HG02943 (cell line): ENCODE measurements at regions not wholly inside any gene's neighbourhood (a gene's known extent, or its start where the extent isn't known, plus 50 kb on each side); places are given as distances from the start of the nearest gene placed in this dataset.
"Not testable (repeated sequence)": the region's sequence is repeated elsewhere in the genome, so short reads cannot be mapped to it uniquely, and the experiment has no call there.

Source experiments
- ATAC-seq: cut with Tn5 transposase; IDR thresholded peaks from one replicate; pipeline ENCODE4 v1.9.1; 2021; ENCODE audit warnings: mild to moderate bottlenecking, low read depth, moderate library complexity; ENCODE audit not compliant: unreplicated experiment

DNA sequence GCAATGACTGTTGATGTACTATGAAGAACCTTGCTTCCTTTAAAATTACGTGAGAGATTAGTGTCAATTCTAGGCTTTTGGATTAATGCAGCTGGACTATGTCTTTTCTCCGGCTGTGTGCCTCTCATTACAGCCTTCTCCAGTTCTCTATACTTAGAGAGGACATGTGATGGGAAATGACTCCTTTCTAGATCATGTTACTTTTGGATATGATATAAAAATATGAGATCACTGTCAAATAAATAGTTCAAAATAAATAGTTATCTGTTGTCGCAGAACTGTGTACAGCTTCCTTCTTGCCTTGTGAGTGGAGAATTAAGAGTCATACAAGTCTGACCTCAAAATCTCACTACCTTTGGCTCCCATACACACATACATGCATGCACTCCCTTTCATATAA is 592.4 kb downstream of the DIPK2A start:
- ATAC-seq: no peak

DNA sequence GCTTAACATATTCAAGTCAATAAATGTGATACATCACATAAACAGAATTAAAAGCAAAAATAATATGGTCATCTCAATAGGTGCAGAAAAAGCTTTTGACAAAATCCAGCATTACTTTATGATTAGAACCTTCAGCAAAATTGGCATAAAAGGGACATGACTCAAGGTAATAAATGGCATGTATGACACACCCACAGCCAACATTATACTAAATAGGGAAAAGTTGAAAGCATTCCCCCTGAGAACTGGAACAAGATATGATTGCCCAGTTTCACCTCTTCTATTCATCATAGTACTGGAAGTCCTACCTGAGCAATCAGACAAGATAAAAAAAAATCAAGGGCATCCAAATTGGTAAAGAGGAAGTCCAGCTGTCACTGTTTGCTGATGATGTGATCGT is 594.7 kb downstream of the DIPK2A start:
- ATAC-seq: no peak

DNA sequence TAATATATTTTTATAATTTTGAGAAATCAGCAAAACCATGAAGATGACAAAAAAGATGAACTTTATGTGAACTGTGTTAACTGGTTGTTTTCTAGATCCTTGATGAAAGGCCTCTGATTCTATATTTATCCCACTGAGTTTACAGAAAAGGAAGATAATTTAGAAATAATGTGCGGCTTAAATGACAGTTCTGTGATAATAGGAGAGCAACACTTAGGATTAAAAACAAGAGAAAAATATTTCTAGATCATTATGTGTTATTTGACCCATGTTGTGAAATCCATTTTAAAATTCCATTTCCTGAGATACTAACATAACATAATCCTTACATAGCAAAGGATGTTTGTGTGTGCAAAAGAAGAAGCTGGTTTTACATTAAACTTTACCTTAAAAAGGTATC is 598.0 kb downstream of the DIPK2A start:
- no peak for ATAC-seq

DNA sequence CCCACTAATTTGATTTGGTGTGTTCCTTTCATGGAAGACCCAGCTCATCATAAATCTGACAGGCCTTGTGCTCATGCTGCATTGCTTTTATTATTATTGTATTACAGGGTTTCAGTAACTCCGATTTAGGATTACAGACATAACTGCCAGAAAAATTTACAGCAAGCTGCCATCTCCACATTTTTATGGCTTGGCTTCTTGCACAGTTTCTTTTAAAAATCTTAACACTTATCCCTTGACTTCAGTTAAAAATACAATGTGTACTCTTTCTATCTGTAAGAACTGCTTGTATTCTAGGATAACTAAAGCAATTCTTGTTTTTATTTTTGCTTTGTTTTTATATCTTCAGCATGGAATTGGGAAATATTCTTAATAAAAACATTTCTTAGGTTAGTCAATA is 612.2 kb downstream of the DIPK2A start:
- no peak for ATAC-seq

DNA sequence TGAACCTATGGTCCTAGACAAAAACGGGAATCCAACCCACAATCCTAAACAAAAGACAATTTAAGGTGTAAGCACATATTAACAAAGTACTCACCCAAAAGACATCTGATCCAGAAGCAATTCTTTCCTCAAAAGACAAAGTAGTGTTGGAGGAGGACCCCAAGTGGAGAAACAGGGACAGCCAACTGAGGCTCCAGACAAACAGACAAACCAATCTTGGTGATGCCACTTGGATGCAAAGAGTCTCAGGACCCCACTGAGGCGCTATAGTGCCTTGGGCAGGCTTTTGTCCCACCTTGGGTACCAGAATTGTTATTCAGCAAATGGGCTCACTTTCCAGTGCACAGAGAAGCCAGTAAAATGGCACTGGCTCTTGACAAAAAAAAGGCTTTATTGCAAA is 613.8 kb downstream of the DIPK2A start:
- no peak for ATAC-seq

DNA sequence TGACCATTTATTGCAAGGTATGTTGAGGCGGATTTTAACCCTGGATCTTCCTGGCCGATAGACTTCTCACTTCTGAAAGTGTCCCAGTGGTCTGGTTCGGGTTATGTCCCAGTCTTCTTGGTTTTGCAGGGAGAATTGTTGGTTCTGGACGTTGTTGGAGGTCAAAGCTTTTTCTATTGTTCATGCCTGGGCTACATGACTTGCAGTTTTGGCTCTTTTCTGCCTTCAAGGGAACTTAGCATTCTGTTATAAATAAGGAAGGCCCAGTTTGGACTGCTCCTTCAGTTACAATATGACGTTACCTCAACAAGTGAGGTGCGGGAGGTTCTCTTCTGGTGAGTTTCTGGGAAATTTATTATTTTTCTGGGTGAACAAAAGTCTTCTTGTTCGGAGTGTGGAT is 614.3 kb downstream of the DIPK2A start:
- no peak for ATAC-seq

DNA sequence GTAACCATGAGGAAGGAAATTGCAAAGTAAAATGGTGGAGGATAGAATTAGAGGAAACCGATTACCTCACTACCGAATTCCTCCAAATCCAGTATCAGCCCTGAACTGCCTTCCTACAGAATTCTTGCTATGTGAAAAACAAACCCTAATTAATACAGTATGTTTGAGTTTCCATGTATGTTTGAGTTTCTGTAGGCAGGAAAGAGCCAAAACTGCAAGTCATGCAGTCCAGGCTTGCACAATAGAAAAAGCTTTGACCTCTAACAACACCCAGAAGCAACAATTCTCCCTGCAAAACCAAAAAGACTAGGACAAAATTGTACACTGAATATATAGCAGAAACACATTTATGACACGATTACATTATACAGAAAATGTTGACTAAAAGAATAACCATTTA is 614.8 kb downstream of the DIPK2A start:
- ATAC-seq: no peak

DNA sequence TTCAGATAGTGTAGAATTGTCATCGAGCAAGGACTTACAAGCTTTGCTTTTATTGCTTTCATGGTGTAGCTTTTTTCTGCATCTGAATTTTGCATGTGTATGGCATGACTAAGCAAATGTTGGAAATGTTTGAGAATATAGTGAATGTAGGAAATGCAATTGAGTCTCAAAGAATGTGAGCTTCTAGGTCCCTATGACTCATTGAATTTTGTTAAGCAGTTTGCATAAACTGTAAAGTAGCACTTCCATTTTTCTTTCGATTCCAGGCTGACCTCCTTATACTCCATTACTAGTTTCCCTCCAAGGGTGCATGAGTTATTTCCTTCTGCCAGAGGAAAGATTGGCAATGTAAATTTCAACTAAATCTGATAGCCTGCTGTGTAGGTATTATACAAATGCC is 619.2 kb downstream of the DIPK2A start:
- no peak for ATAC-seq

DNA sequence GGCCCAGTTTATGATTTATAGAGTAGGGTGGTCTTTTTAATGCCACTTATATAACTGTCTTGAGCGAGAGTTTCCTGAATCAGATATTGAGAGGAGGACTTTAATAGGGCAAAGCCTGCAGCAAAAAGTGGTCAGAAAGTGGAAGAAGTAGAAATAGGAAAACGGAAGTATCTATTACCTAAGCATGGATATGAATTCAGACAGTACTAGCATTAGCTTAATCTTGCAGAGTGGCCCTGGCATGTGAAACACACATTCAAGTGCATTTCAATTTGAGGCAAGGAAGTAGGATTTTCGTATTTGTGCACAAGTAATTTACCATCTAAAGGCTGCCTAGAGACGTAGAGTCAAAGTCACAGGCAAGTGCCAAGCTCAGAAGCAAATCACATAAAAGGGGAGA is 622.3 kb downstream of the DIPK2A start:
- no peak for ATAC-seq

DNA sequence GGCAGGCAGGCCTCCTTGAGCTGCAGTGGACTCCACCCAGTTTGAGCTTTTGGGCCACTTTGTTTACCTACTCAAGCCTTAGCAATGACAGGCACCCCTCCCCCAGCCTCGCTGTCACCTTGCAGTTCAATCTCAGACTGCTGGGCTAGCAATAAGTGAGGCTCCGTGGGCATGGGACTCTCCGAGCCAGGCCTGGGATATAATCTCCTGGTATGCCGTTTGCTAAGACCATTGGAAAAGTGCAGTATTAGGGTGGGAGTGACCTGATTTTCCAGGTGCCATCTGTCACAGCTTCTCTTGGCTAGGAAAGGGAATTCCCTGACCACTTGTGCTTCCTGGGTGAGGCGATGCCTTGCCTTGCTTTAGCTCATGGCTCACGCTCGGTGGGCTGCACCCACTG is 648.6 kb downstream of the DIPK2A start:
- ATAC-seq: not testable (repeated sequence)

DNA sequence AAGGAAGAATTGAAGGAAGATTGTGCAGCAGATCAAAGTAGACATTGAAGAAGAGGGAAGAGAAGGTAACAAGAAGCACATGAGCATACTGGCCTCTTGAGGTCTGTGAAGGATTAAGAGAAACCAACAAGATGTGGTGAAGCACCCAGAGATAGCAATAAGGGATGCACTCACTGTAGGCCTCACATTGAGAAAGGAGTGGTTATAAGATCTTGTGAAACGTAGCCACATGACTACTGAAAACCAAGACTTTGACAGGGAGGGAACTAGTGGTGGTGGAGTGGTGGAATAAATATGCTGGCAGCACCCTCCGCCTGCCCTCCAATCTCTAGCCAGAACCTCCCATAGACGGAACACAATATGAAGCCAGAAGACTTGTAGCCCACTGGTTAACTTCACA is 651.2 kb downstream of the DIPK2A start:
- no peak for ATAC-seq

DNA sequence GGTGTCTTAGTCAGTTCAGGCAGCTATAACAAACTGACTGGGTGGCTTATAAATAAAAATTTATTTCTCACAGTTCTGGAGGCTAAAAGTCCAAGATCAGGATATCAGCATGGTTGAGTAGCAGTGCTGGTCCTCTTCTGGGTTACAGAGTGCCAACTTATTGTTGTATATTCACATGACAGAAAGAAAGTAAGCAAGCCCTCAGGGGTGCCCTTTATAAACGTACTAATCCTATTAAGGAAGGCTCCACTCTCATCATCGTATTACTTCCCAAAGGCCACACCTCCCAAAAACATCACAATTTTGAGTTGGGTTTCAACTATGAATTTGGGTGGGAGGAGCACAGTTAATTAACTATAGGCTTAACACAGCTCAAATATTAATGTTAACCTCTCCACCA is 653.0 kb downstream of the DIPK2A start:
- ATAC-seq: no peak

DNA sequence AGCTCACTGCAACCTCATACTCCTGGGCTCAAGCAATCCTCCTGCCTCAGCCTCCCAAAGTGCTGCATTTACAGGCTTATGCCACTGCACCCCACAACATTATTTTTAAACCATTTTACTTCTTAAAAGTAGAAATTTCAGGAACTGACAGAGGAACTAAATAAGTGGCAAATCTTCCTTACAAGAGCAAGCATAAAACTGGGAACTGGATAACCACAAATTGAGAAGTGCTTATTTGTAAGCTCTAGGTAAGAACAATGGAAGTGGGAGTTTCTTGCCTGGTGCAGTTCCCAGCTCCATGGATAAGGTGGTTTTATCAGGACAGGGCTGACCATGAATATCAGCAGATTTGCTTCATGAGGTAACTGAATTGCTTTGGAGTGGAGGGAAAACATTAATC is 655.2 kb downstream of the DIPK2A start:
- ATAC-seq: no peak

DNA sequence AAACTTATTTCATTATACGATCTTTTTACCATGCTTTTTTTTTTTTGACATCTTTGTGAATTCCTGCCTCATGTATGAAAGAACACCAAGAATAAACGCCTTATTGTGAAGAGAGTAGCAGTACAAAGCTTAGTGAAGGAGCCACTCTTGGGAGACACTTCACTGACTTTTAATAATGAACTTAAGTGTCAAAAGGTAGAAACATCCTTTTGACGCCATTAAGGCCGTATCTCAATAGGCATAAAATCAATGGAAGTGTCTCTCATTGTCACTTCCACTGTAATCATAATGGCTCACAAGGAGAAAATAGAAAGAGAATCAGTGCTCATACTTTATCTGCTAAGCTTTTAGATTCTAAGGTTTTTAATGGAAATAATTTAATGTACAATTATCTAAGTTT is 657.8 kb downstream of the DIPK2A start:
- no peak for ATAC-seq

DNA sequence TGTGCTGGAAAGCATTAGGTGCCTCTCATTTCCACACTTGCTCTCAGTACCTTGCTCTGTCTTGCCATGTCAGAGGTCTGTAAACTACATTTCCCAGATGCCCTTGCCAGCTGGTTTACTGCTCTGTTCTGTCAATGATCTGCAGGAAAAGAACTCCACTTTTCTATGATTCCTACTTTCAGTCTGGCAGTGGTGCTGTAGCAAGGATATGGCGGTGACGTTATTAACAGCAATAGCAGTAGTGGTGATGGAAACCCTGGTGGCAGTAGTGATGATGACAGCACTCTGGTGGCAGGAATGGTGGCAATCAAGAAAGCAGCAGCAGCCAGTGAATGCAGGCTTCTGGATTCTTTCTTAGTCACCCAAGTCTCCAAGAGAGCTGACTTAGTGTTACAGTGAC is 665.2 kb downstream of the DIPK2A start:
- no peak for ATAC-seq

DNA sequence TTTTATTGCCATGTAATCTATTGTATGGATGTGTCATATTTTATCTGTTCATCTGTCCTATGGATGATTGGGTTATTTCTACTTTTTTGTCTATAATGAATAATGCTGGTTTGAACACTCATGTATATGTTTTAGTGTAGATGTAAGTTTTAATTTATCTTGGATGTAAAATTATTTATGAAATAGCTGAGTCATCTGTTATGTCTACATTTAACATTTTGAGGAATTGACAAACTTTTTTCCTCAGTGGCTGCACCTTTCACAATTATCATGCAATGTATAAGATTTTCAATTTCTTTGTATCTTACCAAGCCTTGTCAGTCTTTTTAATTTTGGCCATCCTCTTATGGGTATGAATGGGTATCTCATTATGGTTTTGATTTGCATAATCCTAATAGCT is 666.4 kb downstream of the DIPK2A start:
- no peak for ATAC-seq

DNA sequence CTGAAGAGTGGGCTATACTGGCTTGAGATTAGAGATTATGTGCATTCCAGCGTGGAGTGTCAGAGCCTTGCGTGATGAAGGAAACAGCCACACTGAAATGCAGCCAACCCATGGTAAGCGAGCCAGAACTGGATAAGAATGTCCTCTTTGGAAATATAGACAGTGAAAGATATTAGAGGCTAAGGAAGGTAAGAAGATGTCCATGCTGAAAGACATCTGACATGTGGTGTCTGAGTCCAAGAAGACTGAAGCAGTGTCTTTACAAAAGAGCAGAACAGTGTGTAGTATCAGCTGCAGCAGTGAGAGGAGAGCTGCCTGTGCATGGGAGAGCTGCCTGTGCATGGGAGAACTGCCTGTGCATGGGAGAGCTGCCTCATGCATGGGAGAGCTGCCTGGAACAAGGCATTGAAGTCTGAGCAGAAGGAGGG is 672.2 kb downstream of the DIPK2A start:
- ATAC-seq: no peak

DNA sequence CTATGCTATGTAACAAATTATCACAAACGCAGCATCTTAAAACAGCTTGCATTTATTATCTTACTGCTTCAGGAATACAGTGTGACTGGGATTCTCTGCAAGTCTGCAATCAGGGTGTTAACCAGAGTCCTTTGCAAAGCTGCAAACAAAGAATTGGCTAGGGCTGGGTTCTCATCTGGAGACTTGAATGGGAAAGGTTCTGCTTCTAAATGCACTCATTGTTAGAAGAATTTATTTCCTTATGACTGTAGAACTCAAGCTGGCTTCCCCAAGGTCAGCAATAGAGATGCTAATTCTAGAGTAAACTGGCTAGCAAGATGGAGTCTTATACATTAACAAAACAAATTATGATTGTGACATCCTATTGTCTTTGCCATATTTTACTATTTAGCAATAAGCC is 673.7 kb downstream of the DIPK2A start:
- no peak for ATAC-seq

DNA sequence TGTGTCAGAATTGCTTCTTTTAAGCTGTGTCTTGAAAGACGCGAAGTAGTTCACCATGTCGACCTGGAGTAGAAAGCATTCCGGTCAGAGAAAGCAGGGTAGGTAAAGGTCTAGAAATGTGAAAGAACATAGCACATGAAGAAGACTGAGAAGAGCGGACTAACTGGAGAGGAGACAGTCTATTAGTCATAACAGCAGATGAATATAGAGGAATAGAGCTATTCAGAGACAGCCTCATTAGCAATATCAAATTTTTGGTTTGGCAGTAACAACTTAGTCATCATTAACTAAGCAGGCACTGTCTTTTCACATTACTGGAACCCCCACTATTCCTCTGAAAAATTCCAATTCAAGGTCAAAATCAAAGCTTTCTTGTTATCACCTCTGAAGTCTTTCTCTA is 678.8 kb downstream of the DIPK2A start:
- ATAC-seq: no peak

DNA sequence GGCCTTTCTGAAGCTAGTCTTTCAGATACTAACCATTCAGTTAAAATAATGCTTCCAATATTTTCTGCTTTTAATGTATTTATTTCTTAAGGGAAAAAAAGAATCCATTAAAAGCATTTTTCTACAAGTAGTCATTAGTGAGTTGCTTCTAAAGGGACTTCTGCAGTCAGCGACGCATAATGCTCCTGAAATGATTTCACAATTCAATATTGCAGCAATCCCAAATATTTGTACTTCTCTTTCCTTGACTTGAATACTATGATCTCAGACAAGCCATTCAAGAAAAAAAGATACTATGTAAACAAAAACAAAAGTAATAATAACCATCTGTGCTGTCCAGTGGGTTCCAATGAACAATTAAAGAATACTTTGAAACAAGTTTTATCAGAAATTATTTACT is 681.0 kb downstream of the DIPK2A start:
- no peak for ATAC-seq

DNA sequence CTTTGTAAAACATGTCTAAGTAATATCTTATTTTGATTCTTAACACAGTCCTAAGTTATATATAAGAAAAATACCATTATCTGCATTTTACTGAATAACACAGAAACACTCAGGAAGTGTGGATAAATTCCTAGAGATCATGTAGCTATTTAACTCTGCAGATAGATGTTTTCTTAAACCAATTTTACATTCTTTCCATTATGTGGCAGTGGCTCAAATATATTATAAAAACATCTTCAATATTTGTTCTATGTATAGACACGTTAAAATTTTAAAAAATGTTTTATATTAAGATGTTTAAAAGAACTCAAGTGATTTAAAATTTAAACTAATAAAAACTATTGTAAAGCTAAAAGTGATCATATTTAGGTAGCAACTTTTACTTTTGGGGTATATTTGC is 683.8 kb downstream of the DIPK2A start:
- ATAC-seq: no peak

DNA sequence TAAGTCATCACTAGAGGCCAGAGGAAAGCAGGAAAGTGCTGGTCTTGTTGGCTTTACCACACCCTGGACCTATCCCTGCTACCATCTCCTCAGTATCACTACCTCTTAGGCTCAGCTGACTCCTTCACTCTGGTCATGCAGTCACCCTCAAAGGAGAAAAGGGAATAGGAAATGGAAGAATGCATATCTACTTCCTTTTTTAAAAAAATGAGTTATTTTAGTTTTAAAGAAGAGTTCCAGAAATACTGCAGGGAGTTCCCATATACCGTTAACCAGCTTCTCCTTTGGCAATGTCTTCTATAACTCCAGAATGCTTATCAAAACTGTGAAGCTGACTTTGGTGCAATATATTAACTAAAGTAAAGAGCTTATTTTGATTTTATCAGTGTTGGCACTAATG is 688.6 kb downstream of the DIPK2A start:
- ATAC-seq: no peak

DNA sequence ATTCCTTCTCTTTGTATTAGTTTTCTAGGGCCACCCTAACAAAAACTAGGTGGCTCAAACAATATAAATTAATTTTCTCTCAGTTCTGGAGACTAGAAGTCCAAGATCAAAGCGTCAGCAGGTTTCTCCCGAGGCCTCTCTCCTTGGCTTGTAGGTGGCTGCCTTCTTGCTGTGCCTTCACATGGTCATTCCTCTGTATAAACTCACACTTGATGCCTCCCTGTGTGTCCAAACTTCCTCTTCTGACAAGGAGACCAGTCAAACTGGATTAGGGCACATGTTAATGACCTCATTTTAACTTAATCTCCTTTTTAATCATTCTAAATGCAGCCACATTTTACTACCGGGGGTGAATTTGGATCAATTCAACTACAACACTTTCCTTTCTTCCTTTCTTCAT is 691.1 kb downstream of the DIPK2A start:
- no peak for ATAC-seq
